HG03103 (cell line): ENCODE measurements at regions not wholly inside any gene's neighbourhood (a gene's known extent, or its start where the extent isn't known, plus 50 kb on each side); places are given as distances from the start of the nearest gene placed in this dataset.

ENCODE experiments used
- ATAC-seq: cut with Tn5 transposase; IDR thresholded peaks from one replicate; pipeline ENCODE4 v1.9.1; 2021; ENCODE audit warnings: low read depth; ENCODE audit not compliant: unreplicated experiment

DNA sequence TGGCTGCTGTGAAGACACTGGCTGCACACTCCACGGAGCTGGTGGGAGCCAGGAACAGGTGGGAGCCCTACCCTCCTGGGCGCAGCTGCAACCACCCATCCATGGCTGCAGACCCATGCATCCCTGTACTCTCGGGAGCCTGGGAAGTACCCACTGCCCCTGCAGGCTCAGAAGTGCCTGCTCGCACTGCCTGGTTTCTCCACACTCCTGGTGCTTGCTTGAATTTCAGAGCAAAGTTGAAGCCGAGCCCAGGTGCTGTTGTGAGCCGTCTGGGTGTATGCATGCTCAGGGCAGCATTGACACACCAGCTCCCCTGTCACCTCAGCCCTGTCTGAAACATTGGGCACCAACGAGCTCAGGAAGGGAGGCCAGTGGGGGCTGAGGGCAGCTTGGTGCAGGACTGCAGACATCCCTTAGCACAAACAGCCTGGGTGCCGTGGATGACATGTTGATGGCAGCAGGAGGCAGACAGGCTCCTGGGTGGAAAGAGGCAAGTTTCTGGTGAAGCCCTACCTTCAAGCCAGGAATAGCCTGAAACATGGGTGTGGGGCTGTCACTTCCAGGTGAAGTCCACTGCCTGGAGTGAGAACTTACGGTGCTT lies 585.9 kb downstream of the PCDH18 start:
- no peak for ATAC-seq

DNA sequence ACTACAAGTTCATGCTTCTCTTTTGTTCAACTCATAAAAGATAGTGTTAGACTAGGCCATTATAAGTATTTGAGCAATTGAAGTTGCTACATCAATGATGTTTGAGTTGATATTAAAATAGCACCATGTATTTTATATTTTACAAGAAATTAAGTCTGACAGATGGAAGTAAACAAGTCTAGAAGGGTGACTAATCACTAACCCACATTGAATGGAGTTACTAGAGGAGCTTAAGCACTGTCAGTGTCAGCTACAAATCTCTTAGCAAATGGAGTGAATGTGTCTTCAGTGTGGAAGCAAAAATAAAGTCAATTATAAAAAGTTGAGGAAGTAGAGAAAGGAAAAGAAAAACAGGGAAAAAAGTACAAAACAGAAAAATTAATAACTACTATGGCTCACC lies 592.5 kb downstream of the PCDH18 start:
- ATAC-seq: no peak

DNA sequence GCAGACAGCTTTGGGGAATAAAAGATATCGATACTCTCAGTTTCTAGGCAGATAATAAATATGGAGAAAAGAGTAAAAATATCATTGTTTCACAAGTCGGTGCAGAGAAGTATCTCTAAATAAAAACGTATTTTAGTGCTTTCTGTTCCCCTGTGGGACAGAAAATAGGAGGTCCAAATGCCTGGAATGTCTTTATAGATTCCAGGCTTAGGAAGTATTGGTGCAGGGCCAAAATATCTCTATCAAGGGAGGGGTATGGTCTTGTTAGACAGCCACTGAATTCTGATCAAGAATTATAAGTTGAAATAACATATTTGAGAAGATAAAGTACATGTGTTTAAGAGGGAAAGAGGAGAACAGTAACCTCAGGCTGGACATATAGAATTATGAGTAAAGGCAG lies 596.4 kb downstream of the PCDH18 start:
- no peak for ATAC-seq

DNA sequence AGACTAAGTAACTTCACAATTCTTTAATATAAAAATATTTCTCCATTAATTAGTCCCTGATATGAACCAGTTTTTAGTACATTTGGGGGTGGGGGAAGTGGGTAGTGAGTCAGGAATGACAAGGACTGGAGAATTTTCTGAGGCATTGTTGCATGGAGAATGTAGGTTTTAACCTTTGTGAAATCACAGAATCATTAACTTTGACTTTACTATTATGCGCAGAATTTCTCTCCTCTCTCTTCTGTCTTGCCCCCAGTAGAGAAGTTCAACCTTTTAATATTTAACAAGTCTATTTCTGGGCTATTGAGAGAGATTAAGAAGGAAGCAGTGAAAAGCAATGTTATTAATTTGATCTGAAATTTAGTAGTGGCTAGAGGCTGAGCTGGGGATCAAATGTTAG lies 597.0 kb downstream of the PCDH18 start:
- ATAC-seq: no peak

DNA sequence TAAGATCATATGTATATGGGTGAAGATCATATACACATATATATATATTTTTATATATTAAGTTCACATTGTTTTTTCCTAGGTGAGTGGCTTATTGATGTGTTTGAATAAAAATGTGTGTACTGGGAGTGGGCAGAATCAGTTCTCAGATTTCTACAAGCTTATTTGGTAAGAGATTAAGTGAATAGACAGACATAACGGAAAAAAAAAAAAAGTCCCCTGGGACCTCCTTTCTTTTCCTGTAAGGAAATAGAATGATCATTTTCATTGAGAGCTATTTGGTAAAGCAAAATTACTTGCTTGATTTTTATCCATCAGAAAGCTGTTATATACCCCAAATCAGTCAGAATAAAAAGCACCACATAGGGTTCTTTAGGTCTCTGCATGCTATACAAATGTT lies 597.7 kb downstream of the PCDH18 start:
- no peak for ATAC-seq

DNA sequence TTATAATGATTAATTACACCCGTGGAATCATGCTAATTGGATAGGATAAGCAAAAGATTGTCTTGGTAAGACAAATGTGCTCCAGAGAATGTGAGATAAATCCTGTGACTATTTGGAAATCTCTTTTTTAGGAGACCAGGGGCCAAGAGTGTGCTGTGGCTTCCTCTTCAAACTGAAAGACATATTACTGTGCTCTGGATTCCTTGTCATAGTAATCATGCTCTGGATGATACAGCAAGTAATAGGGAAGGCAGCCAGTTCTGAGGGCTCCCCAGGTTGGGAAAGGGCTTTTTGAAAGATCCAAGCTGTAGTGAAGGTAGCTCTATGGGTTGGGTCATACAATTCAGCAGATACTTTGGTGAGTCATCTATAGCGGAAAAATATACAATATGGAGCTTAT lies 600.5 kb downstream of the PCDH18 start:
- ATAC-seq: no peak

DNA sequence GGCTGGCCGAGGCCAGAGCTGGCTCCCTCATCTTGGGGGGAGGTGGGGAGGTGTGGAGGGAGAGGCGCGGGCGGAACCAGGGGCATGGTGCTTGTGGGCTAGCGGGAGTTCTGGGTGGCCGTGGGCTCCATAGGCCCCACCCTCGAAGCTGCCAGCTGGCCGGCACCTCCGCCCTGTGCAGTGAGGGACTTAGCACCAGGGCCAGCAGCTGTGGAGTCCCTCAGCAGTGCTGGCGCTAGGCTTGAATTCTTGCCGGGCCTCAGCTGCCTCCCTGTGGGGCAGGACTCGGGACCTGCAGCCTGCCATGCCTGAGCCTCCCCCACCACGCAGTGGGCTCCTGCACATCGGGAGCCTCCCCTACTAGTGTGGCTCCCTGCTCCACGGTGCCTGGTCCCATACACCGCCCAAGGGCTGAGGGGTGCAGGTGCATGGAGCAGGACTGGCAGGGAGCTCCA lies 603.3 kb downstream of the PCDH18 start:
- no peak for ATAC-seq

DNA sequence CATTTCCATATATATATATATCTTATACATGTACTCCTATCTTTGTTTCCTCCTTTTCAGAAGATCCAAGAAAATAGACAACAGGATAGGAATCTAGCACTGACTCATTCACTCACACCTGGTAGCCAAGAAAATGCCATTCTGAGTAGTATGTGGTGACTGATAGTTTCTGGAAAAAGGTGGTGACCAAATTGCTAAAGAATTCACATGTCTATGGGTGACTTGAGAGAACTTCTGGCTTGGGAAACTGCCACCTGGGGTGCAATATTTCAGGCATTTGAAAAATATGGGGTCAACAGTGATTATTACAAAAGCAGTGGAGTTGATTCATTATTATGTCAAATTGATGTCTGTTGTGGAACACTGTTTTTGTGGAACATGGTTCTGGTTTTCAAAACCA lies 605.1 kb downstream of the PCDH18 start:
- ATAC-seq: no peak

DNA sequence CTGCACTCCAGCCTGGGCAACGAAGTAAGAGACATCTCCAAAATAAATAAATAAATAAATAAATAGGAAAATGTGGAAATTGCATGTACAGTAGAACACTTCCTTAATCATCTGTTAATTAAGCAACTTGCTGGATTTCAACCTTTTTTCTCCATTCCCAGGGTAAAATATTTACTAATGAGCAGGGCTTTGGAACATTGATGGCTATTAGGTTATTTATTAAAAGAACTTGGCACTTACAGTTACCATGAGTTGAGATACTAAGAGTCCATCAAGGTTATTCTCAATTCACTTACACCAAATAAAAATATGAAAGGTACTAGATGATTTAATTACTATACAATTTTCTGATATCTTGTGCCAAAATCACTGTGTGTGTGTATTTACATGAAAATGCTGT lies 607.1 kb downstream of the PCDH18 start:
- ATAC-seq: no peak

DNA sequence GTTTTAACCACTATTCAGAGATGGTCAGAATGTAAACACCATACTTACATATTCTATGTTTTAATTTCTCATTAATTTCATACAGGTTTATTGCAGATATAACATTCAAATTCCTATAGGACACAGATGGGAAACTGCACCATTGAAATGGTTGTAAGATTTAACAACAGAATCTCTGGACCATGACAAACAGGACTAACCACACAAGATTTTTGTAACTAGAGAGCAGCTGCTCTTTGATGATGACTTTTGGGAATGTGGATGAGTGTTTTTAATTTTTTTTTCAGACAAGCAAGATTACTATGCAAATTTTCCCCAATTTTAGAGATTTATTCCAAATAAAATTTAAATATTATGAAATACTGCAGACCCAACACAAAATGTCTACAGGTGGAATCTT lies 610.2 kb downstream of the PCDH18 start:
- no peak for ATAC-seq

DNA sequence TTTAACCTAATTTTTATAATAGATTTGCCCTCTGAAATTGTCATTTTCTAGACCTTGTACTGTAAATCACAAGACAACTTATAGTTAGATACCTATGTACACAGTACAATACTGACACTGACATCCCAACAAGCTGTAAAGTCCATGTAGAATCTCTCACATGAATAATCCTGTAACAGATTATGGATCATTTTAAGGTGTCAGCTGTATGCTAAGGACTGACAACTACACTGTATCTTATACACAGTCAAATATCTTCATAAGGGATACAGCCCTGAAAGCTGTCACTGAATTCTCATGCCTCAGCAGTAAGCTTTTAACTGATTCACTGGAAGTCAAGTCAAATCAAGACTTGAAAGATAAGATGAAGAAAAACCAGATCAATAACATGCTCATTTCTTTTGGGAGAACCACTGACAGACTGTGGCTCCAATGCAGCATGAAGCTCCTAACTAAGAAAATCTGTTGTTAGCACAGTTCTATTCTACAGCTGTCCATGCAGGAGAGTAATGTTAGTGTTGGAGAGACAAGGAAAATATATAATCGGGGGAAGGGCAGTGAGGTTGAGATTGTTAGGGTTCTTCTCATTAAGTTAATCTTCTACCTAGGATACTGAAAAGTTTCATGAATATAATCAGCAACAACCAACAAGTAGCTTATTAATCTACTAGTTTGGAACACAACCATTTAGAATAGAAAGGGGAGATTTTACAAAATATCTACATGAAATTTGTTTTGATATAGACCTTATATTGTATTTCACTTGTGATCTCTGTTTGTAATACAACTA lies 612.0 kb downstream of the PCDH18 start:
- no peak for ATAC-seq

DNA sequence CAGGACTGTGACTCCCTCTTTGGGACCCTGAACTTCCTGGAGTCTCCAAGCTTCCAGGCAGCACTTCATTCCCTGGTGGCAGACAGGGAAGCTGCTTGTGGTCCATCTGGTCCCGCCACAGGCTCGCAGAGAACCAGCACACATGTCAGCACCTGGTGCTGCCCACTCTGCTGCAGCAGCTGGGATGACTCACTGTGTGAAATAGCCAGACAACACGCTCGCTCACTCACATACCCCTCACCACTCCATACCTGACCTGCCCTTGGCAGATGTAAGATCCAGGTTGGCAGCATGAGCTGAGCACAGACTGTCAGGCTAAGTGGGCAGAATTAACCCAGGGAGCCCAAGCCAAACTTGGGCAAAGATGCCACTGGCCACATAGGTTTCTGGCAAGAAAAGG lies 613.5 kb downstream of the PCDH18 start:
- ATAC-seq: no peak

DNA sequence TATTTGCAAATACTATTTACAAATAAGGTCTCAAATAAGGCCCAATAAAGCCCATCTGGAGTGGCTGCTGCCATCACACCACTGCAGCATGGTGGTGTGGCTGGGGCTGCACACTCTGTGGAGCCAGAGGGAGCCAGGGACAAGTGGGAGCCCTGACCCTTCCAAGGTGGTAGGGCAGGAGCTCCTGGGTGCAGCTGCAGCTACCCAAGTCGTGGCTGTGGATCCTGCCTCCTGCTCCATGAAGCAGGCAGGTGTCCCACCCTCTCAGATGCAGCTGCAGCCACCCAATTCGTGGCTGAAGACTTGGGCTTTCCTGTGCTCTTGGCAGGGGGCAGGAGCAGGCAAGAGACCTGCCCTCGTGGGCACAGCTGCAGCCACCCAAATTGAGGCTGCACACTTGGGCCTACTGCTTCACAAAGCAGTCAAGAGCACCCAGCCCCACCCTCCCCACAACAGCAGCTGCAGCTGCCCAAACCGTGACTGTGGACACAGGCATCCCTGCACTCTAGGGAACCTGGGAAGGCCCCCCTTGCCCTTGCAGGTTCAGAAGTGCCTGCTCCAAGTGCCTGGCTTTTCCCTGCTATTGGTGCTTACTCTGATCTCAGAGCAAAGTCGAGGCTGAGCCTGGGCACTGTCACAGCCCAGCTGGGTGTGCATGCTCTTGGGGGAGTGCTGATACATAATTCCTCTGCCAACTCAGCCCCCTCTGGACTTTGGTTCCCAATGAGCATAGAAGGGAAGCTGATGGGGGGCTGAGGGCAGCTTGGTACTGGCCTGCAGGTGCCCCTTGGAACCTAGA lies 614.8 kb downstream of the PCDH18 start:
- ATAC-seq: no peak

DNA sequence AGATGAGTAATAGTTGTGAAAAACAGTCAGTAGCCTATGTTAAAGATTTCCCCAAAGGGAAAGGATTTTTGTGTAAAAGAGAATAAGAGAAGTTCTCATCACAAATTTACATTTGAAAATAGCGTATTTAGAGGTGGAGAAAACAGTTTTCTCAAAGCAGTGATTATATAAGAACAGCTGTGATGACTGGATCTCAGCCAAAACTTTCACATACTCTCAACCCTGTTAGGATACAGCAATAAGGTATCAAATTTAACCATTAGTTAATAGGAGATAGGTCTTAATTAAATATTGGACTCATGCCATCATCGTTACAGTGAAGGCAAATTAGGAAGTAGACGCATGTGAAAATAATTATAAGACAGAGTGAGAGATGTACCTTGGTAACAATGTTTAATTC lies 622.7 kb downstream of the PCDH18 start:
- no peak for ATAC-seq

DNA sequence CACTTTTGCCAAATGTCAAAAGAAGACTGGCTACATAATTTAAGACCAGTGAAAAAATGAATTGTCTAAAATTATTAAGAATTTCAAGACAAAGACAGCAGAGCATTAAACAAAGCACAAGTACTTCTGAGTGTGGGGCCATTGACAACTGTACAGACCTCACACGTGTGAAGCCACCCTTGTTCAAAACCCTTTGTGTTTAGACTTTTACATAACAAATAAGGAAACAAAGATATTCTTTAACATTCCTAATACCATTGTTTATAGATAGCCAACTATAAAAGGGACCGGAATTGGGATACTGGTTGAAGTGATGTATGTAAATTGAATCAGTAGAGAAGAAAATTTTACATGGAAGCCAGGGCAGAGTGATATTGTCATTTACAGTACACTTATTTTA lies 624.2 kb downstream of the PCDH18 start:
- no peak for ATAC-seq

DNA sequence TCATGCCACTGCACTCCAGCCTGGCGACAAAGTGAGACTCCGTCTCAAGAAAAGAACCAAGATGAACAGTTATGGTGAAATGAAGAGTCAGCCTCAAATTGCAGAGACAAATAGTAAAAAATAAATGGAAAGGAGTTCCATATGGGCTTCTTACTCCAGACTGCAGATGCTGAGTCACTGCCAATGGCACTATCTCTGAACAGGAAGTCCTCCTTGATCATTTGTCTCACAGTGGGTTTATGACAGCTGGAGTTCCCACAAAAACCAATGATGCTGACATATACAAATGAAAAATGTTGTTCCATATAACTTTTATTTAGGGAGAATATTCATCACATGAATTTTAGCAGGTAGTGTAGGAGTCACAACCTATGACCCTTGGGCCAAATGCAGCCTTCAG lies 631.6 kb downstream of the PCDH18 start:
- no peak for ATAC-seq

DNA sequence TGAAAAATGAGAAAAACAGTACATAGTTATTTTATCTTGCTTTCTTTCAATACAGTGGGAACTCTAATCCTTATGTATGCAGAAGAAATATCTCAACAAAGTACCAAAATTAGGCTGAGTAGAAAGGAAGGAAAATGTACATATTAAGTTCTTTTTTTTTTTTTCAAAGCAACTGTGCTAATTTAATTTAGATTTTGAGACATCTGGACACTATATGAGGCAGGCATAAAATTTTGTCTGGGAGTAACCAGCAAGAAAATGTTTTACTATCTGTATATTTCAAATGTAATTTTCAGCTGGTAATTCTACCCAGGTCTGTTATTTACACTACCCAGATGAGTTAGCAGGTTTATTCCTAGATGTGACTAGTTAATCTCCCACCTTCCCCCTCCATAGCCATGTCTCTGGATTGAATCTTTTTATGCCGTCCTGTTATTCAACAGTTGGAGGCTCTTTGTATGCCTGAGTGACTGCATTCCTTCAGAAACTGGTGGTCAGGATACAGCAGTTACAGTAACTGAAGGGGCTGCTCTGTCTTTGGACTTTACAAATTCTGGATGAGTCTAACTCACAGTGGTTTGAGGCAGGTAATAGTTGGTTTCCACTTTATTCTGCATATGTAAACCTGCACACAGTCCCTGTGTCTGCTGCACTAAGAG lies 633.6 kb downstream of the PCDH18 start:
- ATAC-seq: no peak

DNA sequence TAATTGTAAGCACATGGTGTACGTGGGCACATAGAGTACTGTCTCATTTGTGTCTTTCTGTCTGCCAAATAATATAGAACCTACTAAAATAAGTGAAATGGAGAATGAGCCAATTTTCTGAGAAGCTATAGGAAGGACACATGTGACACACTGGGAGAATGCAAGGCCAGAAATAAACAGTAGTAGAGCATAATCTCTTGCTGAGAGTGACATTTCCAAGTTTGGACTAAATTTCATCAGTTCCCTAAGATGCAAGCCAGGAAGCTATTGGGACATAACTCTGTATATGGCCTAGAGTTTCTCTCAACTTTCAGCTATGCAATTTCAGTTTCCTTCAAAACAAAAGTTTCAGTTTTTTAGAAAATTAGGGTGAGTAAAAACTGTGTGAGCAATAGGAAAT lies 638.7 kb downstream of the PCDH18 start:
- ATAC-seq: no peak

DNA sequence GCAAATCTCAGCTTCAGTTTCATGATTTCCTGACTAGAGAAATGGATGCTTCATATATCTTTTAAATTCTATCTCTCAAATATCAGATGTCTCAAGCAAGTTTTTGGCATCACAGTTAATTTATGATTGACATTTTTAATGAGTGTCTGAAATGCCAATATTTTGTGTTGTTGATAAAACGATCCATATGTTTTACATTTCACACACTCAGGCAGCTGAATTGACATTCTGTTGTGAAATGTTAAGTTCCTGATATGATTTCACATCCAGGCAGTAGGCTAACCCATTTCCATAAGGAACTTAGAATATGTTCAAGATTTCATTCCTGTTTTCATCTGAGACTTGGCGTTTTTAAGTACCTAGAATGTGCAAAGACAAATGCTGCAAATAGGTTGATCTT lies 650.6 kb downstream of the PCDH18 start:
- no peak for ATAC-seq

DNA sequence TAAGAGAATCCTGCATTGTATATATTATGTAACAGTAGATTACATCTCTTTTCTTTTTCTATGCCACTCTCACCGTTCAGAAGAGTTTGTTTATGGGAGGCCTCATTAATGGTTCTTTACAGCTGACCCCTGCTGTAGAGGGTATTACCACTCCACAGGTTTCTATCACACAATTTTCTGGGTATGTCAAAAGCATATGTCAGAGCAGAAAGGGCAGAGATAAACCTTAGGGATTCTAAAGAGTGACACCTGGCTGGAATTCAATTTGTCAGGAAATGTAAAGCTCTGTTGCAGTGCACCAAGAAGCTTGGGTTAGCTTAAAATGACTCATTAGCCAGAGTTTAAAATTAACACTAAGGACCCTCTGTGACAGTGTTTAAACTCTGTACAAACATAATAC lies 658.7 kb downstream of the PCDH18 start:
- no peak for ATAC-seq

DNA sequence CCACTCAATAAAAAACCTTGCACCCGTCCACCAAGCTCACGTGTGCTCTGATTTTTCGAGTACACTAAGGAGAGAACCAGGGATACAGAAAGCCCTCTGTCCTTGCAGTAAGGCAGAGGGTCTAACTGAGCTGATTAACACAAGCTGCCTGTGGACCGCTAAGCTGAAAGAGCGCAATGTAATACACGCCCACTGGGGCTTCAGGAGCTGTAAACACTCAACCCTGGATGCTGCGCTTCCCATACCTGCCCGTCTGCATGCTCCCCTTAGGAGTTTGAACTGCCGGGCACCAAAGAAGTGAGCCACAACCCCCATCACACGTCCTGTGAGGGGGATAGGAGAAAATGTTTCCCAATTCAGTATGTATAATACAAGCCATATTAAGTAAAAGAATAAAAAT lies 664.8 kb downstream of the PCDH18 start:
- no peak for ATAC-seq
